GM20000 (cell line): ENCODE measurements at regions not wholly inside any gene's neighbourhood (a gene's known extent, or its start where the extent isn't known, plus 50 kb on each side); places are given as distances from the start of the nearest gene placed in this dataset.
"Not testable (repeated sequence)": the region's sequence is repeated elsewhere in the genome, so short reads cannot be mapped to it uniquely, and the experiment has no call there.

Experiments used
- DNase-seq: peaks from one replicate; pipeline ENCODE4 v3.0.0; 2012; ENCODE audit warnings: low spot score
- TF ChIP-seq, protein P1 (sequence below): IDR thresholded peaks from 2 replicates; pipeline ENCODE4 v1.5.1; 2012; ENCODE audit warnings: mild to moderate bottlenecking, control low read depth; ENCODE audit errors: extremely low read depth, missing control alignments

DNA sequence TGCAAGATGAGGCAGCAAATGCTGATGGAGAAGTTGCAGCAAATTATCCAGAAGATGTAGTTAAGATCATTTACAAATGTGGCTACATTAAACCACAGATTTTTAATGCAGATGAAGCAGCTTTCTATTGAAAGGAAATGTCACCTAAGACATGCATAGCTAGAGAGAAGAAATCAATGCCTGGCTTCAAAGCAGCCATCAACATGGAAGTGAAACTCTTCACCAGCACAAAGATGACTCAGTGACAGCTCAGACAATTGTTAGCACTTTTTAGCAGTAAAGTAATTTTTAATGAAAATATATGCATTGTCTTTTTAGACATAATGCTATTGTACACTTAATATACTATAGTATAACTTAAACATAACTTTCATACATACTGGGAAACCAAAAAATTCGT, 71.4 kb downstream of the FANCF start:
- TF ChIP-seq, protein P1, sequence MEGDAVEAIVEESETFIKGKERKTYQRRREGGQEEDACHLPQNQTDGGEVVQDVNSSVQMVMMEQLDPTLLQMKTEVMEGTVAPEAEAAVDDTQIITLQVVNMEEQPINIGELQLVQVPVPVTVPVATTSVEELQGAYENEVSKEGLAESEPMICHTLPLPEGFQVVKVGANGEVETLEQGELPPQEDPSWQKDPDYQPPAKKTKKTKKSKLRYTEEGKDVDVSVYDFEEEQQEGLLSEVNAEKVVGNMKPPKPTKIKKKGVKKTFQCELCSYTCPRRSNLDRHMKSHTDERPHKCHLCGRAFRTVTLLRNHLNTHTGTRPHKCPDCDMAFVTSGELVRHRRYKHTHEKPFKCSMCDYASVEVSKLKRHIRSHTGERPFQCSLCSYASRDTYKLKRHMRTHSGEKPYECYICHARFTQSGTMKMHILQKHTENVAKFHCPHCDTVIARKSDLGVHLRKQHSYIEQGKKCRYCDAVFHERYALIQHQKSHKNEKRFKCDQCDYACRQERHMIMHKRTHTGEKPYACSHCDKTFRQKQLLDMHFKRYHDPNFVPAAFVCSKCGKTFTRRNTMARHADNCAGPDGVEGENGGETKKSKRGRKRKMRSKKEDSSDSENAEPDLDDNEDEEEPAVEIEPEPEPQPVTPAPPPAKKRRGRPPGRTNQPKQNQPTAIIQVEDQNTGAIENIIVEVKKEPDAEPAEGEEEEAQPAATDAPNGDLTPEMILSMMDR, result no peak

DNA sequence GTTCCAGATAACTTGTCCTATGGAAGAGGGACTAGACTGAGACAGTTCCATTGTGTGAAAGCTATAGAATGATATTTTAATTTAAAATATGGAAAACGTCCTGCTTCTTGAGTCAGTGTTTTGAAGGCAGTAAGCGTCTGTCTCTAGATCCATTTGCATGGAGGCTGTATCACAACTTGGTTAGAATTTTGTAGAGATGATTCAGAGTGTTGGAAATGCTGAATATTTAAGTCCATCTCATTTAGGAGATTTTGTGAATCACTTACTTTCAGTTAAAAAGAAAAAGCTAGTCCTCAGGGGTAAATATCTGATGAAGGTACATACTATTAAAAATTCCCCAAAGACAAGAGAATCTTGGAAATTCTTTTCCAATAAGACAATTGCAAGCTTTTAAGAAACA, 72.7 kb downstream of the FANCF start:
- TF ChIP-seq, protein P1, result no peak
- no peak for DNase-seq

More for the DNA sequence above, 71.4 kb downstream of the FANCF start:
- DNase-seq, result peak; percentile 10

DNA sequence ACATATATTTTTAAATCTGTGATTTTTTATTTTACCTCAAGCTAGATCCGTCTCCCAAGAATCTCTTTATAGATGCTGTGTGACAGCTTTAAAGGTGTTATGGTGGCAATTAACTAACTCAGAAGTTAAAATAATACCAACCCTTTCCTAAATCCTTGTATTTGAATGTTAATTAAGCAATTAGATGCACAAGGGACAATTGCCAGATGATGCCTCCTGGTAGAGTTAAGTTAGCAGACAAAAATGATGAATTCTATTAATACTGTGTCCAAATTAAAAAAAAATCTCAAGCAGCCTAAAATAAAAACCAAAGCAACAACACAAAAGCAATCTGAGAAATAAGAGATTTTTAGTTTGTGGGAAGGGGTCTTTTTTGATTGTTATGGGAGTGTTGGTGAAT, 78.9 kb downstream of the FANCF start:
- no peak for DNase-seq
- TF ChIP-seq, protein P1, result no peak

DNA sequence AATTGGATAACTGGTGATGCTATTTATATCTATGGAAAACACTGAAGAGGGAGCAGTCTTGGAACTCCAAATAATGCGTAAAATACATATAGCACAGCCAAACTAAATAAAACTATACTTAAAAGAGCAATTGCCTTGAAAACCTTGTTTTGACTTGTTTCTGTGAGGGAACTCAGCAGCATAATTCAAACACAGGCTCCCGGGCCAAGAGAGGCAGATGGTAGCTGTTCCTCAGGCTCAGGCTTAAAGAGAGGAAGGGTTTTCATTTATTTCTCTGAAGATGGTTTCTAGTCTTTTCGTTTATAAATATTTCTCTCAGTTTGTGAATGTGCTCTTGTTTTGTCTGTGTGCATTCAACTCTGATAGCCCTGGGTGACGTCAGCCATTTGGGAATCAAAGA, 82.4 kb downstream of the FANCF start:
- DNase-seq, result no peak
- TF ChIP-seq, protein P1, result no peak

DNA sequence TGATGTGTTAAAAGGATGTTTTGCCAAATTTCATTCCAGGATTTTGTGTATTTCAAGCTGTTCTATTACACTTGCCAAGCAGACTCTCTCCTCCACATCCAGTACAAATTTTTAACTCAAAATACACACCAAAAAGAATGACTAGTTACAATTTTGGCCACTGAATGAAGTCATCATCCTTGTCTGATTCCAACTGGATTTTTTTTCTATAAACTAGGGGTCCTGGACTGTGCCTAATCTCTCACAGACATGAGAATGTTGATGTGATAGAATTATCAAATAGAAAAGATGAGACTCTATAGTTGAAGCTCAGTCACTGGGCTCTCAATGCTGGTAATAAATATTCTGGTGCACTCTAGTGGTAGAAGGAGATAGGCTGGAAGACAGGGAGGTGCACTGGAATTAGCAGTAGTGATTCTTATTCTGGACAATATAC, 85.8 kb downstream of the FANCF start:
- DNase-seq, result no peak
- TF ChIP-seq, protein P1, result no peak

DNA sequence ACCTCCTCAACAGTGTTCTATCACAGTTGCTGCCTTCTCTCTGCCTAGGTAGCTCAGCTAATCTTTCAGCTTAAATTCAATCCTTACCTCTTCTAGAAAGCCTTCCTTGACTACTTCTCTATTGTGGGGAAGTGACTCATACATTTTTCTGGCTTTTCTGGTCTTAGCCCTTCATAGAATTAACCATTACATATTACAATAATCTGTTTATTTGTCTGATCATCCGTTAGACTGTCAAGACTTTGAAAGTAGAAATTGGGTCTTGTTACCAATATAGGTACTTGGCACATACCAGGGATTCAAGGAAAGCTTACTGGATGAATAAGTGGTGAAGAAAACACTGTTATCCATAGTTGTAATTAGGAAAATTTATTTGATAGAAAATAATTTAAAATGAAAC, 89.6 kb downstream of the FANCF start:
- DNase-seq, result no peak
- TF ChIP-seq, protein P1, result no peak

DNA sequence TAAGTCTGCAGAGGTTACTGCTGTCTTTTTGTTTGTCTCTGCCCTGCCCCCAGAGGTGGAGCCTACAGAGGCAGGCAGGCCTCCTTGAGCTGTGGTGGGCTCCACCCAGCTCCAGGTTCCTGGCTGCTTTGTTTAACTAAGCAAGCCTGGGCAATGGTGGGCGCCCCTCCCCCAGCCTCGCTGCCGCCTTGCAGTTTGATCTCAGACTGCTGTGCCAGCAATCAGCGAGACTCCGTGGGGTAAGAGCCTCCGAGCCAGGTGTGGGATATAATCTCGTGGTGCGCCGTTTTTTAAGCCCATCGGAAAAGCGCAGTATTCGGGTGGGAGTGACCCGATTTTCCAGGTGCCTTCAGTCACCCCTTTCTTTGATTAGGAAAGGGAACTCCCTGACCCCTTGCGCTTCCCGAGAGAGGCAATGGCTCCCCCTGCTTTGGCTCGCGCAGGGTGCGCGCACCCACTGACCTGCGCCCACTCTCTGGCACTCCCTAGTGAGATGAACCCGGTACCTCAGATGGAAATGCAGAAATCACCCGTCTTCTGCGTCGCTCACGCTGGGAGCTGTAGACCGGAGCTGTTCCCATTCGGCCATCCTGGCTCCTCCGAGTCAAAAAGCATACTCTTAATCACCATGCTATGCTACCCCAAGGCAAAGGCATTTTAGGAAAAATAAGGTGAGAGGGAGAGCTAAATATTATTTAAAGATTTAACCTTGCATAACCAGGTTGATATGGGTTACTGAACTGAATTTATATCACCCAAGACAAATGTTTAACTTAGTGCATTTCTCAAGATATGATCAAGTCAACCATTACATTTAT, 96.8 kb downstream of the FANCF start:
- not testable (repeated sequence) for DNase-seq

DNA sequence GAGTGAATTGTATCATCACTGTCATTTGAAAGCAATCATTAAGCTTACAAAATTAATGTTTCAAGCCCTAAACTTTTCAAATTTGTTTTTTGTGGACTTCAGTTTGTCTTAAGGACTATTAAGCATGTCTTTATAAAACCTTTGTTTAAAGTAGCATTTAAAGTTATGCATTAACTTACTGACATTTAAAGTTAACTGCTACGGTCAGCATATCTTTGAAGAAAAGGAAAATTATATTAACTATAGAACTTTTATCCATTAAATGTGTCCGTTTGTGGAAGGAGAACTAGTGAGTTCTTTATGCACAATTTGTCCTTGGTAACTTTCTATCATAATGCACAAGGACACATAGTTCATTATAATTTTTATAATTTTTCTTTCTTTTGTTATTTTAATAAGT, 103.4 kb downstream of the FANCF start:
- TF ChIP-seq, protein P1, result no peak
- DNase-seq, result no peak
